ENCODE measurements at regions not wholly inside any gene's neighbourhood (a gene's known extent, or its start where the extent isn't known, plus 50 kb on each side); places are given as distances from the start of the nearest gene placed in this dataset.
"Not testable (repeated sequence)": the region's sequence is repeated elsewhere in the genome, so short reads cannot be mapped to it uniquely, and the experiment has no call there.

GRCh38 chr4:141349236-141349635 lies 128.5 kb downstream of the ZNF330 start:
- H4K20me1 ChIP-seq = no peaks in the 10 kb centered on the region
- H3K9me3 ChIP-seq (replicated peaks in 1 of 11) = peaks cover 0 to 11% (median 10%) of the 10 kb centered on the region in 11 experiments; a peak in 14 of 22 replicates
- peak overlapping the region in 4 of 11 experiments; percentile 64 to 73 (median 70); a peak in 5 of 22 replicates for H3K9ac ChIP-seq
- H3K27me3 ChIP-seq = no peaks in the 10 kb centered on the region
- no peak overlapping the region for H3K4me3 ChIP-seq
- H3K4me1 ChIP-seq = peaks cover 10 to 91% (median 49%) of the 10 kb centered on the region in 10 experiments; a peak in 18 of 20 replicates
- H3K27ac ChIP-seq = peak overlapping the region in 7 of 11 experiments; percentile 58 to 98 (median 85); a peak in 14 of 22 replicates
- peaks cover 0 to 6% (median 0%) of the 10 kb centered on the region in 11 experiments; a peak in 4 of 22 replicates for H3K36me3 ChIP-seq
- TF ChIP-seq Cebpa-rat (IDR thresholded peaks at IDR 0.05) = no peak
- peak overlapping the region in 6 of 11 experiments; percentile 64 to 84 (median 78); a peak in 11 of 22 replicates for H3K4me2 ChIP-seq

GRCh38 chr4:141350122-141350905 lies 129.6 kb downstream of the ZNF330 start:
- peaks cover 10 to 85% (median 49%) of the 10 kb centered on the region in 10 experiments; a peak in 18 of 20 replicates for H3K4me1 ChIP-seq
- no peaks in the 10 kb centered on the region for H4K20me1 ChIP-seq
- no peak overlapping the region for H3K9ac ChIP-seq
- peak overlapping the region in 4 of 11 experiments; percentile 73 to 84 (median 80); a peak in 8 of 22 replicates for H3K4me2 ChIP-seq
- TF ChIP-seq Cebpa-rat (IDR thresholded peaks at IDR 0.05) = no peak
- H3K9me3 ChIP-seq (replicated peaks in 1 of 11) = peaks cover 0 to 22% (median 16%) of the 10 kb centered on the region in 11 experiments; a peak in 14 of 22 replicates
- H3K4me3 ChIP-seq = no peak overlapping the region
- H3K27ac ChIP-seq = peak overlapping the region in 5 of 11 experiments; percentile 72 to 98 (median 91); a peak in 9 of 22 replicates
- no peaks in the 10 kb centered on the region for H3K27me3 ChIP-seq
- H3K36me3 ChIP-seq = peaks cover 0 to 16% (median 0%) of the 10 kb centered on the region in 11 experiments; a peak in 4 of 22 replicates

- H3K27ac ChIP-seq = peak overlapping the region in 8 of 11 experiments; percentile 44 to 98 (median 89); a peak in 16 of 22 replicates
- peak overlapping the region in 10 of 11 experiments; percentile 9 to 84 (median 60); a peak in 18 of 22 replicates for H3K4me2 ChIP-seq
- TF ChIP-seq Cebpa-rat (IDR thresholded peaks at IDR 0.05) = no peak
- H3K9ac ChIP-seq = peak overlapping the region in 6 of 11 experiments; percentile 53 to 87 (median 80); a peak in 10 of 22 replicates
- H3K27me3 ChIP-seq = no peaks in the 10 kb centered on the region
- H3K9me3 ChIP-seq (replicated peaks in 1 of 11) = peaks cover 0 to 37% (median 16%) of the 10 kb centered on the region in 11 experiments; a peak in 14 of 22 replicates
- H3K4me3 ChIP-seq = peak overlapping the region in 5 of 10 experiments; percentile 20 to 52 (median 36); a peak in 6 of 20 replicates
- peaks cover 0 to 16% (median 0%) of the 10 kb centered on the region in 11 experiments; a peak in 4 of 22 replicates for H3K36me3 ChIP-seq
- peaks cover 10 to 77% (median 50%) of the 10 kb centered on the region in 10 experiments; a peak in 18 of 20 replicates for H3K4me1 ChIP-seq
- H4K20me1 ChIP-seq = no peaks in the 10 kb centered on the region
Observed at GRCh38 chr4:141352331-141352730, 131.6 kb downstream of the ZNF330 start.

- Histone ChIP-seq H3K4me1 (peaks cover 10 to 73% (median 43%) of the 10 kb centered on the region in 10 experiments; a peak in 18 of 20 replicates), H3K9me3 (replicated peaks in 1 of 11) (peaks cover 0 to 37% (median 16%) of the 10 kb centered on the region in 11 experiments; a peak in 14 of 22 replicates), H3K4me3 (peak overlapping the region in 5 of 10 experiments; percentile 20 to 52 (median 36); a peak in 6 of 20 replicates), H3K9ac (peak overlapping the region in 6 of 11 experiments; percentile 53 to 87 (median 80); a peak in 12 of 22 replicates), H3K4me2 (peak overlapping the region in 10 of 11 experiments; percentile 9 to 84 (median 60); a peak in 17 of 22 replicates), H3K27me3 (no peaks in the 10 kb centered on the region), H4K20me1 (no peaks in the 10 kb centered on the region), H3K27ac (peak overlapping the region in 8 of 11 experiments; percentile 44 to 98 (median 89); a peak in 16 of 22 replicates), H3K36me3 (peaks cover 0 to 16% (median 0%) of the 10 kb centered on the region in 11 experiments; a peak in 4 of 22 replicates)
- 0 out of 22 replicates have a peak, but pooled peaks of 1 of the 11 experiments have one; percentile 29 for TF ChIP-seq Cebpa-rat (IDR thresholded peaks at IDR 0.05)
Observed at GRCh38 chr4:141352909-141353525, 132.3 kb downstream of the ZNF330 start.

- Histone ChIP-seq H3K4me1 (peaks cover 10 to 38% (median 20%) of the 10 kb centered on the region in 10 experiments; a peak in 18 of 20 replicates), H3K4me2 (peak overlapping the region in 4 of 11 experiments; percentile 3 to 34 (median 24); a peak in 7 of 22 replicates)
- TF ChIP-seq Cebpa-rat (IDR thresholded peaks at IDR 0.05) = no peak
Observed at GRCh38 chr4:141356321-141356962, 135.7 kb downstream of the ZNF330 start.

GRCh38 chr4:141356963-141357335 lies 136.3 kb downstream of the ZNF330 start:
- peaks cover 0 to 58% (median 16%) of the 10 kb centered on the region in 11 experiments; a peak in 15 of 22 replicates for H3K9me3 ChIP-seq (replicated peaks in 1 of 11)
- H4K20me1 ChIP-seq = no peaks in the 10 kb centered on the region
- peak overlapping the region in 4 of 11 experiments; percentile 3 to 34 (median 24); a peak in 7 of 22 replicates for H3K4me2 ChIP-seq
- no peak for TF ChIP-seq Cebpa-rat (IDR thresholded peaks at IDR 0.05)
- peaks cover 10 to 33% (median 16%) of the 10 kb centered on the region in 10 experiments; a peak in 18 of 20 replicates for H3K4me1 ChIP-seq
- H3K4me3 ChIP-seq = no peak overlapping the region
- no peak overlapping the region for H3K27ac ChIP-seq
- H3K9ac ChIP-seq = no peak overlapping the region
- H3K27me3 ChIP-seq = no peaks in the 10 kb centered on the region
- peaks cover 0 to 16% (median 0%) of the 10 kb centered on the region in 11 experiments; a peak in 4 of 22 replicates for H3K36me3 ChIP-seq

More at GRCh38 chr4:141356321-141356962, 135.7 kb downstream of the ZNF330 start:
- H4K20me1 ChIP-seq = no peaks in the 10 kb centered on the region
- H3K9ac ChIP-seq = no peak overlapping the region
- peaks cover 0 to 16% (median 0%) of the 10 kb centered on the region in 11 experiments; a peak in 4 of 22 replicates for H3K36me3 ChIP-seq
- H3K4me3 ChIP-seq = no peak overlapping the region
- H3K27me3 ChIP-seq = no peaks in the 10 kb centered on the region
- H3K27ac ChIP-seq = no peak overlapping the region
- H3K9me3 ChIP-seq (replicated peaks in 1 of 11) = peaks cover 0 to 53% (median 16%) of the 10 kb centered on the region in 11 experiments; a peak in 15 of 22 replicates

GRCh38 chr4:141368241-141368640 lies 147.5 kb downstream of the ZNF330 start:
- not testable (repeated sequence) for H3K9ac ChIP-seq, H3K27me3 ChIP-seq, H3K27ac ChIP-seq, H3K4me2 ChIP-seq, H3K4me3 ChIP-seq, H4K20me1 ChIP-seq, H3K4me1 ChIP-seq, H3K36me3 ChIP-seq
- H3K9me3 ChIP-seq (replicated peaks in 1 of 11) = peaks cover 0 to 37% (median 8%) of the 10 kb centered on the region in 11 experiments; a peak in 17 of 22 replicates

- H3K9ac ChIP-seq = no peak overlapping the region
- TF ChIP-seq Cebpa-rat (IDR thresholded peaks at IDR 0.05) = no peak
- no peaks in the 10 kb centered on the region for H3K36me3 ChIP-seq
- no peak overlapping the region for H3K27ac ChIP-seq
- H3K4me1 ChIP-seq = no peaks in the 10 kb centered on the region
- no peaks in the 10 kb centered on the region for H4K20me1 ChIP-seq
- H3K4me2 ChIP-seq = no peak overlapping the region
- H3K9me3 ChIP-seq (replicated peaks in 1 of 11) = peaks cover 0 to 32% (median 7%) of the 10 kb centered on the region in 11 experiments; a peak in 15 of 22 replicates
- no peaks in the 10 kb centered on the region for H3K27me3 ChIP-seq
- H3K4me3 ChIP-seq = no peak overlapping the region
Observed at GRCh38 chr4:141371206-141371605, 150.5 kb downstream of the ZNF330 start.
